Panc1 (cell line): ENCODE measurements at regions not wholly inside any gene's neighbourhood (a gene's known extent, or its start where the extent isn't known, plus 50 kb on each side); places are given as distances from the start of the nearest gene placed in this dataset.

ENCODE experiments used
- ATAC-seq: fragments of 200-7000 bp; cut with Tn5 transposase; 2 replicates; pipeline ENCODE4 v1.9.1; 2020; ENCODE audit warnings: mild to moderate bottlenecking, moderate library complexity
- BruUV-seq: library from RNA; stranded (reverse); fragments of 400-500 nt; replicated peaks from 2 replicates; lab custom pipeline; 2021; lab: Mats Ljungman, UMichigan
- CTCF ChIA-PET: fragments of 300-600 bp; sonication (Branson Sonifier 250); formaldehyde crosslinking; loops from one replicate; lab custom pipeline; 2022; ENCODE audit warnings: antibody characterized with exemption; lab: Charles Lee
- POLR2A ChIA-PET: fragments of 300-600 bp; sonication (Branson Sonifier 250); formaldehyde crosslinking; loops from one replicate; lab custom pipeline; 2022; ENCODE audit warnings: antibody characterized with exemption; lab: Charles Lee
- DNase-seq: peaks from one replicate; pipeline ENCODE4 v3.0.0-alpha.2; 2010; ENCODE audit warnings: low read depth, low spot score
- H3K27ac ChIP-seq: 2 replicates; pipeline ENCODE4 v1.5.1; 2011; ENCODE audit warnings: mild to moderate bottlenecking, low read length, inconsistent platforms
- H3K27me3 ChIP-seq: fragments of 200-500 bp; sonication (Bioruptor generic); 2 replicates; pipeline ENCODE4 v1.6.0; 2014; ENCODE audit warnings: low read length, inconsistent platforms; ENCODE audit not compliant: control insufficient read depth, insufficient read depth
- H3K36me3 ChIP-seq: fragments of 200-500 bp; sonication (Bioruptor generic); 2 replicates; pipeline ENCODE4 v1.5.1; 2014; ENCODE audit warnings: inconsistent platforms, mild to moderate bottlenecking, low read length, moderate library complexity; ENCODE audit not compliant: control insufficient read depth, insufficient read depth
- H3K4me1 ChIP-seq: 2 replicates; pipeline ENCODE4 v1.5.1; 2011; ENCODE audit warnings: inconsistent platforms, mild to moderate bottlenecking, low read length, moderate library complexity; ENCODE audit not compliant: control insufficient read depth, insufficient read depth
- H3K4me3 ChIP-seq, 2 experiments: 2 replicates each; pipeline ENCODE4 v1.5.1; 2011 to 2012; ENCODE audit warnings: low read depth in 2 of 2, low read length in 2 of 2, mild to moderate bottlenecking in 2 of 2, inconsistent platforms in 1 of 2, moderate library complexity in 1 of 2
- H3K9me3 ChIP-seq: fragments of 200-500 bp; sonication (Bioruptor generic); 2 replicates; pipeline ENCODE4 v1.5.1; 2014; ENCODE audit warnings: low read depth, mild to moderate bottlenecking, inconsistent platforms, low read length, moderate library complexity; ENCODE audit not compliant: control insufficient read depth, insufficient read depth
- POLR2AphosphoS5 ChIP-seq: IDR thresholded peaks from 2 replicates; pipeline ENCODE4 v1.6.1; 2012; ENCODE audit warnings: mild to moderate bottlenecking, low read depth, low read length, moderate library complexity
- SIN3A ChIP-seq: IDR thresholded peaks from 2 replicates; pipeline ENCODE4 v1.6.1; 2012; ENCODE audit warnings: low read depth, mild to moderate bottlenecking, low read length, moderate library complexity, borderline replicate concordance; ENCODE audit not compliant: insufficient read depth
- TCF7L2 ChIP-seq: IDR thresholded peaks from 2 replicates; pipeline ENCODE4 v1.6.1; 2011; ENCODE audit warnings: mild to moderate bottlenecking, low read depth, low read length, inconsistent platforms
- in situ Hi-C: cut with HindIII; loops from 2 replicates; pipeline ENCODE4 v1.10.0; 2016; ENCODE audit warnings: low sequenced_read_pairs, low pct_unique_long_range_greater_than_20kb
- intact Hi-C: fragments of 100-400 bp; cut with micrococcal nuclease; formaldehyde crosslinking; loops from one replicate; pipeline ENCODE4 v1.10.0; 2022; ENCODE audit not compliant: unreplicated experiment
- TF ChIP-seq, protein P1 (sequence below), 2 experiments: IDR thresholded peaks; 2 replicates each; pipeline ENCODE4 v1.6.1; 2011 to 2012; ENCODE audit warnings: low read depth in 2 of 2, control low read depth in 1 of 2, low read length in 1 of 2, mild to moderate bottlenecking in 1 of 2, moderate library complexity in 1 of 2; ENCODE audit not compliant: insufficient read depth in 1 of 2
- TF ChIP-seq, protein P2 (sequence below): fragments of 450-650 bp; IDR thresholded peaks from 2 replicates; pipeline ENCODE4 v1.5.1; 2017; ENCODE audit warnings: mild to moderate bottlenecking

DNA sequence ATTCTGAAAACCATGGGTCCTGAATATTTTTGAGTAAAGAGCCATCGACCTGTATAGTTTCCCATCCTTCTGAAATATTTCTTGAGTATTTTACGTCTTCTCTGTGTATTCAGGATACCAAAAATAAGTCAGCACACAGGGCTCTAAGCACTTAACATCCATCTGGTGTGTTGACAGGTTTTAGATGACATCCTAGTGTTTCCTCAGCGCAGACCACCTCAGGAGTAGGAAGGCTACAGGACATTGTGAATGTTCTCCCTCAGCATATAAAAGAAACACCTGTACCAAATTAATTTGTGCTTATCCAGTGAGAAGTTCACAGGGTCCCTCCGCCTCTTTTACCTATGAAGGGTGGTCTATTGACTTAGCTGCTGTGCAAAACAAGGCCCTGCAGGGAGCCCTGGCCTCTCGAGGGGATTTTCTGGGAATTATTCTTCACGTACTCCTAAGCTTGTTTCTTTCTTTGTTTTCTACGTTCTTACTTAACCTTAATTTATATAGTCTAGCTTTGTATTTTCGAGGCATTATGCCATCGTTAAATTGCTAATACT lies 241.8 kb downstream of the FBXO8 start:
- H3K4me1 ChIP-seq: no peaks in the 10 kb centered on the region
- CTCF ChIA-PET: no interaction called here
- DNase-seq: no peak
- in situ Hi-C loops: no loop called here
- H3K36me3 ChIP-seq: no peaks in the 10 kb centered on the region
- H3K4me3 ChIP-seq: no peak overlapping the region
- POLR2A ChIA-PET: no interaction called here
- no peaks in the 10 kb centered on the region for H3K9me3 ChIP-seq
- H3K27me3 ChIP-seq: no peaks in the 10 kb centered on the region
- no peak for ATAC-seq
- no peak overlapping the region for H3K27ac ChIP-seq
- BruUV-seq: no TSS peak
- TF ChIP-seq, protein P1, sequence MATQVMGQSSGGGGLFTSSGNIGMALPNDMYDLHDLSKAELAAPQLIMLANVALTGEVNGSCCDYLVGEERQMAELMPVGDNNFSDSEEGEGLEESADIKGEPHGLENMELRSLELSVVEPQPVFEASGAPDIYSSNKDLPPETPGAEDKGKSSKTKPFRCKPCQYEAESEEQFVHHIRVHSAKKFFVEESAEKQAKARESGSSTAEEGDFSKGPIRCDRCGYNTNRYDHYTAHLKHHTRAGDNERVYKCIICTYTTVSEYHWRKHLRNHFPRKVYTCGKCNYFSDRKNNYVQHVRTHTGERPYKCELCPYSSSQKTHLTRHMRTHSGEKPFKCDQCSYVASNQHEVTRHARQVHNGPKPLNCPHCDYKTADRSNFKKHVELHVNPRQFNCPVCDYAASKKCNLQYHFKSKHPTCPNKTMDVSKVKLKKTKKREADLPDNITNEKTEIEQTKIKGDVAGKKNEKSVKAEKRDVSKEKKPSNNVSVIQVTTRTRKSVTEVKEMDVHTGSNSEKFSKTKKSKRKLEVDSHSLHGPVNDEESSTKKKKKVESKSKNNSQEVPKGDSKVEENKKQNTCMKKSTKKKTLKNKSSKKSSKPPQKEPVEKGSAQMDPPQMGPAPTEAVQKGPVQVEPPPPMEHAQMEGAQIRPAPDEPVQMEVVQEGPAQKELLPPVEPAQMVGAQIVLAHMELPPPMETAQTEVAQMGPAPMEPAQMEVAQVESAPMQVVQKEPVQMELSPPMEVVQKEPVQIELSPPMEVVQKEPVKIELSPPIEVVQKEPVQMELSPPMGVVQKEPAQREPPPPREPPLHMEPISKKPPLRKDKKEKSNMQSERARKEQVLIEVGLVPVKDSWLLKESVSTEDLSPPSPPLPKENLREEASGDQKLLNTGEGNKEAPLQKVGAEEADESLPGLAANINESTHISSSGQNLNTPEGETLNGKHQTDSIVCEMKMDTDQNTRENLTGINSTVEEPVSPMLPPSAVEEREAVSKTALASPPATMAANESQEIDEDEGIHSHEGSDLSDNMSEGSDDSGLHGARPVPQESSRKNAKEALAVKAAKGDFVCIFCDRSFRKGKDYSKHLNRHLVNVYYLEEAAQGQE (IDR thresholded peaks at IDR 0.05; ENCODE audit: insufficient read depth in 1 of 2, low read depth in 2 of 2, low read length in 1 of 2): no peak
- TF ChIP-seq TCF7L2 (no peak), POLR2AphosphoS5 (no peak), SIN3A (no peak)
- TF ChIP-seq, protein P2, sequence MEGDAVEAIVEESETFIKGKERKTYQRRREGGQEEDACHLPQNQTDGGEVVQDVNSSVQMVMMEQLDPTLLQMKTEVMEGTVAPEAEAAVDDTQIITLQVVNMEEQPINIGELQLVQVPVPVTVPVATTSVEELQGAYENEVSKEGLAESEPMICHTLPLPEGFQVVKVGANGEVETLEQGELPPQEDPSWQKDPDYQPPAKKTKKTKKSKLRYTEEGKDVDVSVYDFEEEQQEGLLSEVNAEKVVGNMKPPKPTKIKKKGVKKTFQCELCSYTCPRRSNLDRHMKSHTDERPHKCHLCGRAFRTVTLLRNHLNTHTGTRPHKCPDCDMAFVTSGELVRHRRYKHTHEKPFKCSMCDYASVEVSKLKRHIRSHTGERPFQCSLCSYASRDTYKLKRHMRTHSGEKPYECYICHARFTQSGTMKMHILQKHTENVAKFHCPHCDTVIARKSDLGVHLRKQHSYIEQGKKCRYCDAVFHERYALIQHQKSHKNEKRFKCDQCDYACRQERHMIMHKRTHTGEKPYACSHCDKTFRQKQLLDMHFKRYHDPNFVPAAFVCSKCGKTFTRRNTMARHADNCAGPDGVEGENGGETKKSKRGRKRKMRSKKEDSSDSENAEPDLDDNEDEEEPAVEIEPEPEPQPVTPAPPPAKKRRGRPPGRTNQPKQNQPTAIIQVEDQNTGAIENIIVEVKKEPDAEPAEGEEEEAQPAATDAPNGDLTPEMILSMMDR: no peak
- intact Hi-C loops: no loop called here

DNA sequence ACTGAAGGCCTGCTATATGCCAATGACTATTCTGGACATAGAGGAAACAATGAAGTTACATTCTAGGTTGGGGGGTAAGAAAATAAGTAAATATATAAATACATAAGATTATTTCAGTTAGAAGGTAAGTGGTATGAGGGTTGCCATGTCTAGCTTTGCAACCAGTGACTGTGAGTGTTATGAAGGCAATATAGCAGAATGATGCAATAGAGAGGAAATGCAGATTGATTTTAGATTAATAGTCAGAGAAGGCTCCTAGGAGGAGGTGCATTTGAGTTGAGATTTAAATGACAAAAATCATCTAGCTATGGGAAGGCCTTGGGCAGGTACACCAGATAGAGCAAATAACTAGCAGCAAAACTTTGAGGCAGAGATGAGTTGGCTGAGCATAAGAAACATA lies 243.2 kb downstream of the FBXO8 start:
- TF ChIP-seq POLR2AphosphoS5 (no peak), TCF7L2 (no peak), SIN3A (no peak)
- TF ChIP-seq, protein P1 (IDR thresholded peaks at IDR 0.05; ENCODE audit: insufficient read depth in 1 of 2, low read depth in 2 of 2, low read length in 1 of 2): no peak
- TF ChIP-seq, protein P2: no peak
- Histone ChIP-seq H3K27ac (no peak overlapping the region), H3K4me1 (no peaks in the 10 kb centered on the region), H3K27me3 (no peaks in the 10 kb centered on the region), H3K9me3 (no peaks in the 10 kb centered on the region), H3K36me3 (no peaks in the 10 kb centered on the region), H3K4me3 (no peak overlapping the region)
- POLR2A ChIA-PET: no interaction called here
- no peak for ATAC-seq
- CTCF ChIA-PET: no interaction called here
- no peak for DNase-seq
- intact Hi-C loops (no loop called here), in situ Hi-C loops (no loop called here)
- BruUV-seq: no TSS peak
